COLO668 (cell line): ENCODE measurements at regions not wholly inside any gene's neighbourhood (a gene's known extent, or its start where the extent isn't known, plus 50 kb on each side); places are given as distances from the start of the nearest gene placed in this dataset.

Experiments used
- DNase-seq: peaks from one replicate; lab custom pipeline; 2025; ENCODE audit not compliant: unreplicated experiment; lab: John Stamatoyannopoulos, UW

DNA sequence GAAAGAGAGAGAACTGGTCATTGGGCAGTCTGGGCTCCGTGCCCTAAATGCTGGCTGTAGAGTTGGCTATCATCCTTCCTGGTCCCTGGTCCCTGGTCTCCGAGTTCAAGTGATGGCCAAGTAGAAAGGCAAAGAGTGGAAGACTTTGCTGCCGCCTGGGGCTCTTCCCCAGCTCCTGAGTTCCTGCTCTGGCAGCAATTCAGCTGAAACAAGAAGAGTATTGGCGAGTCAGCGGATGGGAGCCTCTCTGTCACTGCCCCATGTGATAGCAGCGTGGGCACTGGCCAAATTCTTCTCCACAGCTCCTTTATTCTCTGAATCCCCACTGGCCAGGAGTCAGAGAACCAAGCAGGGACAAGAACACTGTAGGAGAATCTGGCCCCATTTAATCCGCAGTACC is 351.0 kb upstream of the POU3F3 start:
- no peak for DNase-seq

DNA sequence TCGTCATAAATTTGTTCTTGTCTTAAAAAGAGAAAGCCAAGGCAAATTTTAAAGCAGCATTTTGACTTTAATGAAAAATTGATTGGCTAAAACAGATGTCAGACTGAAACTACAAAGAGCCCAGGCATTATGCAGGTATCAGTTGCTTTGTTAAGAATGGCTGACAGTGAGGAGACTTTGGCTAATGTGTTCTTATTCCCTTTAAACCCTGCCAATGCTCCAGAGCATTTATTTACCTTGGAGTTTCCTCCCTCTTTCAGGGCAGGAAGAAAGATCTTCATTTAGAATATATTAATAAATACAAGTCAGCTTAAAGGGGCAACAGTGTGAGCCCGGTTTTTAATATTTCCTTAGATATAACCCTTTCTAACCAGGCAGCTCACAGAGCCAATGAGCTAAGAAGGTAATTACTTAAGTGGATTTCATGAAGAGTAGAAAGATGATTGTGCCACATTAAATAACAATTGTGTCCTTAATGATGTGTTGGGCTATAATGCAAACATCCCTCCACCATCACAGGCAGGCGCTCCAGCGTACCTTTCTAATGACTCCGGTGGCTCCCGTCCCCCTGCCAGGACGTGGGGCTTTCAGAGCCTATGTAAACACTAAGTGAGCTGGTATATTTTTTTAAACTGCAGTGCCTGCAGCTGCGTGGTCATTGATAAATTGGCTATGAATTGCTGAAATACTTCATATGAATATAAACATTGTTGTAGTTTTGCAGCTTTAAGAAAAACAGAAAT is 349.4 kb upstream of the POU3F3 start:
- DNase-seq = peak; percentile 30

DNA sequence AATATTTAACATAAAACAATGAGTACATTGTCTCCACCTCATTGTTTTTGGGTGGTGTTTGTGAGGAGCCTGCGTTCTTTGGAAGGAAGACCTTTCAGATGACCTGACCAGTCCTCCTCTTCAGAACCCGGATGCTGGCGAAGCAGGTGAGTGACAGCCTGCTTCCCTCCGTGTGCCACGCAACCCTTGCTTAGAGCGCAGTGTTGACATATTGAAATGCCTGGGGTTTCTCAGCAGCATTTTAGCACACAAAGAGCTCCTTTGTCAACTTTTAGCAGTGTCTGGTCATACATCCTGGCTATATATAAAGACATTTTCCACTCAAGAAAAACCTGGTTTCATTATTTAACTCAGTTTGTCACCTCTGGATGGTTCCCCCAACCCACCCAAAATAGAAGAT is 335.7 kb upstream of the POU3F3 start:
- DNase-seq = no peak

DNA sequence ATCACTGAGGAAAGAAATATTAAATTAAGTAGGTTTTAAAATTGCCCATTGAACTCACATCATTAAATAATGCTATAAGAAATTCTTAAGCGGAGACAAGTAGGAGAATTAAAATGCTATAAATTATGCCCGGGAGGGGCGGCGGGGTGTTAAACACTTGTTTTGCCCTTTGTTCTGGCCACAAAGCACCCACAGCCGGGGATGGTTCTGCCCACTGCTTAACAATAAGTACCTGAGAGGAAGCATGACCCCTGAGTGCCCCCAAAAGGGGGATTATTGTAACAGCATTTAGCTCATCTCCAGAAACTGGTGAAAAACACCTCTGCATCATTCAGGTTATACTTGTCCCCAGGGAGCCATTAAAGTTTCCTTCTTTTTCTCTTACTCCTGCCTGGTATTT is 332.7 kb upstream of the POU3F3 start:
- DNase-seq = peak; percentile 4

DNA sequence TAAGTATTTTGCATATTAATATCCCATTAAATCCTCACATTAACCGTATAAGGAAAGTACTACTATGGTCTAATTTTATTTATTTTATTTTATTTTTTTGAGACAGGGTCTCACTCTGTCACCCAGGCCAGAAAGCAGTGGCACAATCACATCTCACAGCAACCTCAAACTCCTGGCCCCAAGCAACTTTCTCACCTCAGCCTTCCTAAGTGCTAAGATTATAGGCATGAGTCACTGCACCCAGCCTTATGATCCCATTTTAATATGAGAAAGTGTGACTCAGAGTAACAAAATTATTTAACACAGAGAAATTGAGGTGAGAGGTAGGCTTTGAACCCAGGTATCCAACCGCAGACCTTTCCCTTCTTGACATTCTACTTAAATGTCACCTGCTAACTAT is 330.0 kb upstream of the POU3F3 start:
- no peak for DNase-seq

DNA sequence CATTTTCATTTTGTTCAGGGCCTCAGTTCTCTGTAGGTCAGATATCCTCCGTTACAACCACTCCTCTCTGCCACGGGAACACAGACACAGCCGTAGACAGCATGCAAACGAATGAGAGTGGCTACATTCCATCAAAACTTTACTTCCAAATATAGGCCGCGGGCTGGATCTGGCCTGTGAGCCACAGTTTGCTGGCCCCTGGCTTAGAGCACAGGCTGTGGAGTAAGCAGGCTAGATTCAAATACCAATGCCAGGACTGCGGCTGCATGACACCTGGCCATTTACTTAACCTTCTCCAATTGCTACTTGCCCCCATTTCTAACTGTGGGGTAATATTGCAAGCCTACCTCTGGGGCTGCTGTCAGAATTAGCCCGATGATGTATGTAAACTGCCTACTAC is 325.8 kb upstream of the POU3F3 start:
- no peak for DNase-seq

DNA sequence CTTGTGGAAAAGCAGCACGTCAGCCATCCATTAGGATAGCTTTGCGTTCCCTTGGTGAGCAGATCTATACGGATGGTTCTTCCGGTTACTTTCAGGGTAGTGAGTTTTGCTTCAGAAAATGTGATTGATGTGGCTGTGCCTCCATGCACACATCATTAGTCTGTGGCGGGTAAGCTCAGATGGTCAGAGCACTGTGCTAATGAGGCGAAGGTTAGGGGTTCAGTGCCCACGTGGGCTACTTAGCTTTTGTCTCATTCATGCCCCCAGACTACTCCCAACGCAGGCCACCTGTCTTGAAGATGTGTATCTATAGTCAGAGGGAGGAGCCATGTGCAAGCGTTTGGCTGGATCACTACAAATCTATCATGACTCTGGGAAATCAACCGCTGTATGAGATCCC is 322.8 kb upstream of the POU3F3 start:
- no peak for DNase-seq

DNA sequence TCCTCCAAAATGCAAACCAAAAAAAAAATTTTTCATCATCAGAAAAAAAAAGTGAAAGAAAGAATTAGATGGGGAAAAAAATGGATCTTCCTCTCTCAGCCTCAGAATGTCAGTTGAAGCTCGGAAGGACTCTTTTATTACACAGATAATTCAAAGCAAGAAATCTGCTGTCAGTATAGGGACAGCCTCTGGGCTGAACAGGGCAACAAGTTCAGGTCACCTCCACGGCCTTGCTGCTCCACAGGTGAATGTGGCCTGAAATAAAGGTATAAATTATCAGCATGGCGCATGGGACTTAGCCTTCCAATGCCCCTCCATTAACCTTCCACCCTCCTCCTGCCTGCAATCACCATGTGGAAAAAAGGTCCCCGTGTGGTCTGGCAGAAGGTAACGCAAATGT is 316.8 kb upstream of the POU3F3 start:
- DNase-seq = no peak

DNA sequence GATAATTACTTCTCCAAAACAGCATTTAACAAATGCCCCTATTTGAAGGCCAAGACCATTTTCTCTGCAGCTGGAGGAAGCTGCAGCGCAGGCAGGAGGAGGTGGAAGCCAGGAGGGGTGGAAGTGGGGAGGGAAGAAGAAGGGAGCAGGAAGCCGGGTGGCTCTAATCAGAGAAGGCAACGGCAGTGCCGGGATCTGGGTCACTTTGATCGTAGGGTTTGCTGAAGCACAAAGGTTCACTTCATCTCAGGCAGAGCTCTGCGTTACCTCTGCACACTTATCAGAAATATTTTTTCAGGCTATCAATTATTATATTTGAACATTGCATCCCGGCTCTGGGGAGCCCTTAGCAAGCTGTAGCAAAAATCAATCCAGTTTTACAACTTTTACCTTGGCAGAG is 315.8 kb upstream of the POU3F3 start:
- DNase-seq = no peak

DNA sequence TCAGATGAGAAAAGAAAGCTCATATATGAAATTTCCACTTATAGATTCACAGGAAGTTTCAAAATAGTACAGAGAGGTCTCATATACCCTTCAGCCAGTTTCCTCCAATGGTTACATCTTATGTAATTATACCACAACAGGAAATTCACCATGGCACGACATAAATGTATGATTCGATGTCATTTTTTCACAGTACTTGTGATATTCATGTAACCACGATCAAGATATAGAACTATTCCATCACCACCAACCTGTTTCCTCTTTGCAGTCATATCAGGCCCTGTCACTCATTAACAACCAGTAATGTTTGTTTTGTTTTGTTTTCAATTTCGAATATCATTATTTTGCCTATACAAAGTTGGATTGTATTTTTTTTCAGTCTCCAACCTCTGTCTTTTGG is 314.3 kb upstream of the POU3F3 start:
- DNase-seq = no peak

DNA sequence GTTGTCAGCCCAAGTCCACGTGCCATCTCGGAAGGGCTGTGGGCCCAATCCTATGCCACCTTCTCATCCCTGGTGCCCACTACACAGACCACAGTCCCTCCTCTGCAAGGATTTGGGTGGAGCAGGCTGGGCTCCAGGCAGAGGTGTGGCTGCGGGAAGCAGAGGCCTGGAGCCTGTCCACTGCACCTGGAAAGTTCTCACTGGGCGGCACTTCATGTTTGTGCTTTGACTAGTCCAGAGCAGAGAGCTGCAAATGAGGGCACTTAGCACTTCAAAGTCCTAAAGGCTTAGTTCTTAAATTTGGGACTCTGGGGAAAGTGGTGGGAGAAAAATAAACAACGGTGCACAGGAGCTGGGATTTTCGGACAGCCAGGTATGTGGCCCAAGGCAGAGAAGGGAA is 308.9 kb upstream of the POU3F3 start:
- no peak for DNase-seq

DNA sequence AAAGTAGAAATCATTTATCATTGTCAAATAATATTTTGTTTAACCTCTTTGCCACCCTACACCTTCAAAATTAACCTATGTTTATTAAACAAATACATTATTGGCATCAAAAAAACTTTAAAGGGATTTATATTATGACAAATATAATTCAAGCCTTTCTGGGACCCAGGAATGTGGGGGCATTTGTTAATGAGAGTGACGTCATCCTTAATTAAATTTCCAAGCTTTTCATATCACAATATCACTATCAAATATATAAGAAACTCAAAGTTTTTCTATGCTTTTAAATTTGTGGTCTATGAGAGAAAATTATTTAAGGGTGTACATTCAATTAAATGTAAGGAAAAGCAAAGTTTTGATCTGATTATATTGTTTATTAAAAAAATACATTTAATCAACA is 307.4 kb upstream of the POU3F3 start:
- no peak for DNase-seq

DNA sequence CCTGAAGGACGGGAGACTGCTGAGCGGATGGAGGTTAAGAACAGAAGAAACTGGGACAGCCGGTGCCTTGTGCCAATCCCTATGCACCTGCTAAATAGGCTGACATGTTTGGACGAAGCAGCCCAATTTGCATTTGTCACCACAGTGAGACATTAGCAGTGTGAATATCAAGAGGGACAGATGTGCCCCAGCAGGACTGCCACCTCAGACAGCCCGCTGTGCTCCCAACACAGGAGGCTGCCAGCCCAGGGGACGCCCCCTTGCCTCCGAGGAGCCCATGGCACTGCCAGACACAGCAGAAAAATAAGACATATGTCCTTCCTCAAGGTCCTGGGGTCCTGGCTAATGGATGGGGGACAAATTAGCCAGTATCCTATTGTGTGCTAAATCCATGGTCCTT is 306.7 kb upstream of the POU3F3 start:
- DNase-seq = no peak

DNA sequence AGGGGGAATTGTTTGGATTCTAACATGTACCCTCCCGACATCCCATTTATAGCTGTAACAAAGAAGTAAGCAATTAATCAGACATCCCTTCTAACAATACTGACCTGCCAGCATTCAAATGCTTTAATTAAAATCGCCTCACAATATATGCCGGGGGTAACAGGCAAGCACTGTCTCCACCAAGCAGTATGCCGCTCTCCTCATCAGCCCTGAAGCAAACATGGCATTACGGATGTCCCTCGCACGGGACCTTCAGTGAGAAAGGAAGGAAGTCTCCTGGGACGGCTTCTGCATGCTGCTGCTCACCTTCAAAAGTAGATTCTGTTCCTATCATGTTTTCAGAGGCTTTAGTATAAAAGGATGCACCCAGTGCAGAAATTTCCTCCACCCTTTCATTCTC is 292.7 kb upstream of the POU3F3 start:
- no peak for DNase-seq

DNA sequence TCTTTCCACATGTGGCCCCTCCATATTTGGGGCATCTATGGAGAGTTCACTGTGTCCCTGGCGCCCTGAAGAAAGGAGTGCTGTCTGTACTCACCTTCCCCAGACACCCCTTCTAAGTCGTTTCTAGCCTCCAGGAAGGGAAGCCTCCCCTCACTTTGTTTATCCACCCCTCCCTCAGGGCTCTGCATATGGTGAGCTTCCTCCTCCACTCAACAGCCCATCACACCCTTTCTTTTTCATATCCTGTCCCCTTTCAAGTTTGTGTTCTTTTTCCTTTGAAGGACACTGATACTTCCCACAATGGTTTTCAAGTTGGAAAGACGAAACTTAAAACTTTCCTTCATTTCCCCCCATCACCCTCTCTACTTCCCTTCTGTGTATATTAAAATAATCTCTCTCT is 291.4 kb upstream of the POU3F3 start:
- DNase-seq = no peak

DNA sequence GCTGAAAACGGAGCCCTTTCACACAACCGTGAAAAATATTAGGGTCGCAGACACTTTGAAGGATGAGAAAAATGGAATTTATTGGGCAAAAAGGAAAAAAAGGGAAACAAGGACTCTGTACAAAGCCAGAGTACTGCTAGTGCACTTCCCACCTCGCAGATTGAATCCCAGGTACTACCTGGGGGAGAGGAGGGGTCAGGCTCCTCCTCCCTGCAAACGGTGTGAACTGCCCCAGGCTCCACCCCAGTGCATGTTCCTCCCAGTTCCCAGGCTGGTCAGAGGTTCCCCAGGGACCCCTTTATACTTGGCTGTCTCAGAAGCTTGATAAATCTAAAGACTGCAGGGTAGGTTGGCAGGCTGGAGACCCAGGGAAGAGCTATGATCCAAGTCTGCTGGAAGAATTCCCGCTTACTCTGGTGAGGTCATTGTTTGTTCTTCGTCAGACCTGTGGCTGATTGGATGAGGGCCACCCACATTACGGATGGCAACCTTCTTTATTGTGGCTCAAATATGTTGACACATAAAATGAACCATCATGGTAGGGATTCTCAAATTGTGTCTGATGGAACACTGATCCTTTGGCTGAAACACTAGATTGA is 290.4 kb upstream of the POU3F3 start:
- no peak for DNase-seq

DNA sequence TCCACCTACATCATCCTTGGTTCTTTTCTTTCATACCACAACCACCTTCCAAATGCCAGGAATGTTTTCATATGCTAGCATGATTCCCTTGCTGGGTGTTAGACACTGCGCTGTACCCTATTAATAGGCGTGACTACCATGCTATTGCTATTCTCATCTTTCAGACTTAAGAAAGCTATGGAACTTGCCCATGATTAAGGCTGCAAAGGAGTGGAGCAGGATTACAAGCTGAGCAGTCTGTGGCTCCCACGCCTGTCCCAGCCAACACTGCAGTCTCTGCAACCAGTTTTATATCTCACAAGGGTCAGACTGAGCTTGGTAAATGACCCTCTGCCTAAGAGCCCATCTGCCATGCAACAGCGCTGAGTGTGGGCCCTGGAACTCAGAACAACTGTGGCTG is 285.7 kb upstream of the POU3F3 start:
- DNase-seq = no peak

DNA sequence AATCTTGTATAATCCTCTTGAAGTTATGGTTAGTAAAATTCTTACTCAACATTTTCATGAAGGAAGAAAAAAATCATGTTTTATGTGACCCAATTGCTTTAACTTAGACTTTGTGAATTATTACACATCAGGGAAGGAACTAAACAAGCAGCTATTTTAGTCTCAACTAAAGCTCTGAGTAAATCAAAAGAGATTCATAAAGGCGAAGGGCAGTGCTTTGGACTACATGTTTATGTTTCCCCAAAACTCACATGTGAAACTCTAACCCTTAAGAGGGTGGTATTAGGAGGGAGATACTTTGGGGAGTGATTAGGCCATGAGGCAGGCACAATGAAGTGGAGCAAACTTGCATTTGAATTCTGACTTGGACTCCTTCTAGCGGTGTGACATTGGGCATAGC is 283.7 kb upstream of the POU3F3 start:
- no peak for DNase-seq

DNA sequence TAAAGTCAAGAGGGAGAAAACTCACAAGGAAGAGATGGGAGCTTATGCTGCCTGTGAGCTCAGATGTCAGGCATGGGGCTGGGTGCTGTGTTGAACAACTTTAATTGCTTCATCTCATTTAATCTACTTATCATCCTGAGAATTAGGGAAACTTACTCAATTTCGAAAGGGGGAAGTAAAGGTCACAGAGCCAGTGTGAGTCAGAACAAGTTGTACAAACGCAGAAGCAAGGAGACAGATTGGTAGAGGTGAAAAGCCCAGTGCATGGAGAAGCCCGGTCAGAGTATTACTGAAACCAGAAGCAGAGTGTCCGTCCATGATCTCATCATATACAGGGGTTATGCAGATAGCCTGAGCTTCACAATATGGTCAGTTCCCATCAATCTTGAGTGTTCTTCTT is 281.1 kb upstream of the POU3F3 start:
- no peak for DNase-seq

DNA sequence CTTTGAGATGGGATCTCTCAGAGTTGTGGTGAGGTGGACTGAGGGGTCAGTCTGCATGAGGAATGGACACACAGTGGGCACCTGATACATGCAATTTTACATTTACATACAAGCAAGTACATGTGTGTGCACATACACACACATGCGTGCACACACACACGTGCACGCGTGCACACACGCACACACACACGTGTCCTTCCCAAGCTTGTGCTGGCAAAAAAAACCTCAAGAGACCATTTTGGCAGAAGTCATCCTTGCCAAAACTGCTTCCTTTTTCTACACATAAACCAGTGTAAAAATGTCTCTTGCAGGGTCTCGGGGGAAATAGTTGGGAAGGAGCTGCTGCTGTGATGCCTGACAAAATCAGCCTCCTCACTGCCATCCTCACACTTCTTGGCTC is 279.5 kb upstream of the POU3F3 start:
- no peak for DNase-seq

DNA sequence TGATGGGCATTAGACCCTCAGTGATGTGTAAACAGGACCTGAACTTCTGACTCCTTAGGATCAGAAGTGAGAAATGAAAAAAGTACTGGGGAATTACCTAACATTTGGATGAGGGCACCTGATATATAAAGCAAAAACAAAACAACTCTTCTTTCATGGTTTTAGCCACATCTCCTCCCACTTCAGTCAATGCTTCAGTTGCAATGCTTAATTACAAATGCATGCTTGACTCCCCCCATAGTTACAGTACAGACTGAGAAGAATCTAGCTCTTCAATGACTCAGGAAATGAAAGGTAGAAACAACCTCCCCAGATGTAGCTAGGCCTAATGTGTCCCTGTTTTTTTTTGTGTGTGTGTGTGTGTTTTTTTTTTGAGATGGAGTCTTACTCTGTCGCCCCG is 276.8 kb upstream of the POU3F3 start:
- DNase-seq = no peak

DNA sequence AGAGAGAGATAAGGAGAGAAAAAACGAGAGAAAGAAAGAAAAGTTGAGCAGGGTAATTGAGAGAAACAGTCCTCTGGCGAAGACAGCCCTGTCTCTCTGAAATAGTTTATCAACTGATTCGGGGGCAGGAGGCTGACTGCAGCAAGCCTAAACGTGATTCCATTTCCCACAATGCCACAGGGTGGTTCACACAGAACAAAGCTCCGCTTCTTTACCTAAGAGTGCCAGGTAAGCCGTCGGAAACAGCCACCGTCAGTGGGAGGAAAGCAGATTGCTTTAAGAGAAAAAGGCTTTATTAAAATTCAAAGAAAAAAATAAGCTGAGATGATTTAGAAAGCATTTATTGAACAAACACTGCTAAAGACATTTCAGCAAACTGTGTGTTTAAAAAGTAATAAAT is 271.4 kb upstream of the POU3F3 start:
- DNase-seq = no peak

DNA sequence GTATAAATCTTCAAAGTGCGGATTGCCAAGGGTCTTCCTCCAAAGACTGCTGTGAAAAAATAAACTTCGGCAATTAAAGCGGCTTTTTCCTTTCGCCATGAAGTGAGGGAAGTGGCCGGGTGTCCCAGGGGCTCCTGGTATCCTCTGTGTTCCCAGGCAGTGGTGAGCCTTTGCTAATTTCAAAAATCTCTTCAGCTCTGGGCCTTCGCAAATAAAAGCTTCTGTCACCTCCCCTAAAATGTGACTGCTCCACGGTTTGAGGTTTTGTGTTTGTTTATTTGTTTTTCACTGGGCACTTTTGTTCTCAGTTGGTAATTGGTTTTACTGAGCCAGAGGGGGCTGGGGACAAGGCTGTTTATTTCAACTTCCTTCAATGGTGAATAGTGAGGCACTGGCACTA is 270.1 kb upstream of the POU3F3 start:
- no peak for DNase-seq
